ENCODE measurements at regions not wholly inside any gene's neighbourhood (a gene's known extent, or its start where the extent isn't known, plus 50 kb on each side); places are given as distances from the start of the nearest gene placed in this dataset.

DNA sequence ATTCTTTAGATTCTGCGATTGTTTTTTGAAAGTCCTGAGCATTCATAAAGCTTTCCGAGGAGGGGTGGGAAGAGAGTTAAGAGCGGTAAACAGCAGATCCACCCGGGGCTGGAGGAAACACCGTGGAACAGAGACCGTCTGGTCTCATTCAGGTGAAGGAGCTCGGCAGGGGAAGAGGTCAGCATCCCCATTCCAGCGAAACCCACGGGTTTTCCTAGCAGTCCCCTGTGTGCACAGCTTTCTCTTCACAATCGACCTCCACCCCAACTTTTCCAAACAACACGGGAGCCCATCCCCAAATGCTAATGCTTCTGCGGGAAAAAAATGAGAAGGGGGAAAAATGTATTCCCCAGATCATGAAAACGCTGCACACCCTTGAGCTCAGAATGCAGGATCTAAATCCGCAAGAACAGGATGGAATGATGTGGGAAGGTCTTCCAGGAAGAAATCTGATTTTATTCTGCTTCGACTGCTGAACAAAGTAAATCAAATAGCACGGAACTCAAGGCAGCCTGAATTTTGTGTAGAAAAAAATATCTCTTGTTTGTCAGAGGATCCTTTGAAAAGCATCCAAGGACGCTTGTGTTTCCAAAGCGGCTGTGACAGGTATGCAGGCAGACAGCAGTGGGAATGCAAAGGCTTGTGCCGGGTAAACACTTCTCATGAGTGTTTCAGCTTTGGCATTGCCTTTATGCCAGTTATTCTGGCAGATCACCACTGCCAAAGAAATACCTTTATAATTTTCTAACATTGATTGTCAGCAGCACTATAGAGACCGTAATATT is 128.8 kb downstream of the NDUFA12 start:
- TF ChIP-seq POLR2A (IDR thresholded peaks at IDR 0.05), result no peak
- TF ChIP-seq, protein P1, sequence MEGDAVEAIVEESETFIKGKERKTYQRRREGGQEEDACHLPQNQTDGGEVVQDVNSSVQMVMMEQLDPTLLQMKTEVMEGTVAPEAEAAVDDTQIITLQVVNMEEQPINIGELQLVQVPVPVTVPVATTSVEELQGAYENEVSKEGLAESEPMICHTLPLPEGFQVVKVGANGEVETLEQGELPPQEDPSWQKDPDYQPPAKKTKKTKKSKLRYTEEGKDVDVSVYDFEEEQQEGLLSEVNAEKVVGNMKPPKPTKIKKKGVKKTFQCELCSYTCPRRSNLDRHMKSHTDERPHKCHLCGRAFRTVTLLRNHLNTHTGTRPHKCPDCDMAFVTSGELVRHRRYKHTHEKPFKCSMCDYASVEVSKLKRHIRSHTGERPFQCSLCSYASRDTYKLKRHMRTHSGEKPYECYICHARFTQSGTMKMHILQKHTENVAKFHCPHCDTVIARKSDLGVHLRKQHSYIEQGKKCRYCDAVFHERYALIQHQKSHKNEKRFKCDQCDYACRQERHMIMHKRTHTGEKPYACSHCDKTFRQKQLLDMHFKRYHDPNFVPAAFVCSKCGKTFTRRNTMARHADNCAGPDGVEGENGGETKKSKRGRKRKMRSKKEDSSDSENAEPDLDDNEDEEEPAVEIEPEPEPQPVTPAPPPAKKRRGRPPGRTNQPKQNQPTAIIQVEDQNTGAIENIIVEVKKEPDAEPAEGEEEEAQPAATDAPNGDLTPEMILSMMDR (IDR thresholded peaks at IDR 0.05 in 8 of 11, conservative IDR thresholded peaks at IDR 0.05 in 3 of 11), result no peak
